ENCODE measurements at regions not wholly inside any gene's neighbourhood (a gene's known extent, or its start where the extent isn't known, plus 50 kb on each side); places are given as distances from the start of the nearest gene placed in this dataset.
A peak's percentile ranks its signal among the peaks of the same experiment; 100 is the strongest.
"Not testable (repeated sequence)": the region's sequence is repeated elsewhere in the genome, so short reads cannot be mapped to it uniquely, and the experiment has no call there.

DNA sequence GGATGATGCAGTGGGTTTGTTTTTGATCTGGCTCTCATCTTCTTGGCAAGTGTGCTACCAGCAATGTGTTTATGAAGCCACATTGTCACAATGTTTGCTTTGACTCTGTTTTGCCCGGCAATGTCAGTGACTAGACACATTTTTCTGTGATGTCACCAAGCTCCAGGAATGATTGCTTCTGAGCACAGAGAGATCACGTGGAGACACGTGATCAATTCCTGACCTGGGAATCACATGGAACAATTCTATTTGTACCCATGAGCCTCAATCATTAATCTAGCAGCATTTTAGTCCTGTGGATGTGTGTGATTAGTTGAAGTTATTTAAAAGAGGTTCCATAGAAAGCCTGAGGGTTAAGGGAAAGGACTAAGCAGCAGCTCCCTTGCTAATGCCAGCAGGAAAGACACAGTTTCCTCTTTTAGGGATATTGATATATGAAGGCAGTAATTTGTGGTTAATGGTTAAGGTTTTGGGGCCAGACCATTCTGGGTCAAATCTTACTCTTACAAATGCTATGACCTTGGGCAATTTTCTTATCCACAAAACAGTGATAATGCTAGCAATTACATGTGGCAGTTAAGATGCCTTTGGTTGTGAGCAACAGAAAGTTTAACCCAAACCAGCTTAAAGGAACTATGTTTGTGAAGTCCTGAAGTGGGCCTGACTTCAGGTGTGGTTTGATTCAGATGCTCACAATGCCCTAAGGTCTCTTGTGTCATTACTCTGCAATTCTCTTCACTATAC lies 59.0 kb downstream of the FASLG start:
- no peak for DNase-seq (ENCODE audit: low read depth)

DNA sequence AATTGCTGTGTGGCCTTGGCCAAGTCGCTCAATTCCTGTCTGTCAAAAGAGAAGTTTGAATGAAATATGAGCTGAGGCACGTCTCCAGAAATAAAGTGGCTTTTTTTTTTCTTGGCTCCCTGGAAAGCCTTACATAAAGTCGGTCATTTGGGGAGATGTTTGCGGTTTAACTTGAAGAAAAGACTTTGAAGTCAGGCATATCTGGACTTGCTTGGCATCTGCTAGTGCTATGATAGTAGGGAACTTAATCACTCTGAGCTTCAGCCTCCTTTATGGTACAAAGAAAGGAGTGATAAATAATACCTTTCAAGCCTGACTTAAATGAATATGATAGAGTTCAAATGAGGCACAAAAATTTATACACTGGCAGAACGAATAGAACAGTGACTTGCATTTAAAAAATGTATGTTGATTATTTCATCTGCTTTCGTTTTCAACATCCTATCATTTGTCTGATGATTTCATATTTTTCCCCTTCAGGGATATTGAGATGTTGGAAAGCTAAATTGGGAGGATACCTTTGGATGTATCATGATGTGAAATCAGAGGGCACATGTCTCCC lies 60.2 kb downstream of the FASLG start:
- DNase-seq (ENCODE audit: low read depth): no peak

DNA sequence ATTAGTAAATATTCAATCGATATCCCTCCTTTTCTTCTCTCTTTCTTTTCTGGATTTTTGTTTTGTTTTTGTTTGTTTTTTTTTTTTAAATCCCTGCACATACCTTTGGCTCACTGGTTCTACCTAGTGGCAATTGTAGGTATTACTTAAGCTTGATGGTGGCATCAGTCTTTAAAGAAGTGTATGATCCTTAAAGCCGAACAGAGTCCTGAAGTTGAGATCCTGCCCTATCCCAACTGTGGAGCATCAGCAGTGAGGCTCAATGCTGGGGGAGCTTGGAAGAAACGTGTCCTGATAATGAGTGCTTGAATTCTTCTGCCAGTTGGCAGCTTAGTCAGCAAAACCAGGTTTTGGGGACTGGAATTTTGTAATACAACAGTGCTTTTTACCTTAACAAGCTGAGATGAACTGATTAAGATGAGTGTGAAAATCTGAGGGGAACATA lies 60.8 kb downstream of the FASLG start:
- no peak for DNase-seq (ENCODE audit: low read depth)

DNA sequence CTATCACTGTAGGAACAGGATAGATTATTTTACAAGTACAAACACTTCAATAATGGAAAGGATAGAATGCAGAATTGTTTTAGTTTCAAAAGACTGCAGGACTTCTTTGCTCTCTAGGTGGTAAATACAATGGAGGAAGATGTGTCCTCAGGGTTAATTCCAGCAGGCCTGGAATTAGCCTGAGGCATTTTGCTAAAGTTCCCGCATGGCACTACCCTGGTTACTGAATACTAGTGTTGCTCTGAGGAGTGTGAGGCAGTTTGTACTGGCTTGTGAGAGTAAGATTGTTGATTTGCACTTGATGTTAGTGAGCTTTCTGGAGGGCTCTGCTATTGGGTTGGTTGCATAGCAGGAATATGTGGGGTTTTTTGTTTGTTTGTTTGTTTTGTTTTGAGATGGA lies 61.4 kb downstream of the FASLG start:
- DNase-seq (ENCODE audit: low read depth): no peak

DNA sequence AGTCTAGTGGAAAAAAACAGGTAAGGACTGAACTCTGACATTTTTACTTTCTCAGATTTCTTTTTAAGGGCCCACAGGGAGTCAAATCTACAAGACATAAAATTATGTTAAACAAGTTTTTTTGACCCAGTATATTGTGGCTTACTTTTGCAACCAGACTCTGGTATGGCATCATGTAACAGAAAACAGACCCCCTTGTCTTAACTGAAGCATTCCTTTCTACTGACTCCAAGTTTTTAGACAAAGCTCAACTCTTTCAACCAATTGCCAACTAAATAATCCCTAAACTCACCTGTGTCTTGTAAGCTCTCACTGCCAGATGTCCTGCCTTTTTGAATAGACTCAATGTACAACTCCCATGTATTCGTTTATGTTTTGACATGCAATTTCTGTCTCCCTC lies 64.3 kb downstream of the FASLG start:
- no peak for DNase-seq (ENCODE audit: low read depth)

DNA sequence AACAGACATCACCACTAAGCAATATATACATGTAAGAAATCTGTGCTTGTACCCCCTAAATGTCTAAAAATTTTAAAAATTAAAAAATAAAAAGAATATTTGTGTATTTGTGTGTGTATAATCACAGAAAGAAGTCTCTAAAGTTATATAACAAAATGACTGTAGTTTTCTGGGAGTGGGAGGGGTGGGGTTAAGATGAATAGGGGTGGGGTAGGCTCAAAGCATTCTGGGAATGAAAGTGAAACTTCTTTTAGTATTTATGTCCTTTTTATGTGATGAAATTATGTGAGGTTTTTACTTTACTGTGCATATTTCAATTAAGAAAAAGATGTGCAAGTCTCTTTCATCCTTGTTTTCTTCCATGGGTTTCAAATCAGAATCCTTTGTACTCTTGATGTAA lies 65.3 kb downstream of the FASLG start:
- DNase-seq (ENCODE audit: low read depth): no peak

DNA sequence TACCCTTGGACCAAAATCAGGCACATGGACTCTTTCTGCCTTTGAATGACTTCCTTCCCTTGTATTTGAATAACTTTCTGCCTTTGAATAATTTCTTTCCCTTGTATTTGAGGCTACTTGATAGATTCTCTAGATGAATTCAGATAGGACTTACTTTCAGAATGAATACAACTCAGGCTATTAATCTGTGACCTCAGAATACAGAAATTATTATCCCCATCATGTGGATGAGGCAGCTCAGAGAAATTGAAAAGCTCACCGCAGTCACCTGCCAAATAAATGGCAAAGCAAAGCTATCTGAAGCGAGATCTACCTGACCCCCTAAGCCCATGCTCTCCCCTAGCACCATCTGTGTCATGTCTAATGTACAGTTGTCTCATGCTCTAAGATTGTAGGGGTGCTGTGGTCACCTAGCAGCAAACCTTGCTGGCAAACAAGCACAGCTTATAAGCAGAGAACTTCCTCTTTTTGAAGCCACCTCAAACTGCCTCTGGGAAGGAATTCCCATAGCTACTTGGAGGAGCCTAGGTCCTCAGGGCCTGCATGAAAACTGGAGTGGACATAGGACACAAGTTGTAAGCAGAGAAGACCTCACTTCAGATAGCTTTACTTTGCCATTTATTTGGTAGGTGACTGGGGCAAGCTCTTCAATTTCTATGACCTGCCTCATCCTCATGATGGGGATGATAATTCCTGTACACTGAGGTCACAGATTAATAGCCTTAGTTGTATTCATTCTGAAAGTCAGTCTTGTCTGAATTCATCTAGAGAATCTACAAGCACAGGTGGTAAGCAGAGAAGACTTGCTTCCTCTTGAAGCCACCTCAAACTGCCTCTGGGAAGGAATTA lies 66.1 kb downstream of the FASLG start:
- DNase-seq (ENCODE audit: low read depth): no peak

DNA sequence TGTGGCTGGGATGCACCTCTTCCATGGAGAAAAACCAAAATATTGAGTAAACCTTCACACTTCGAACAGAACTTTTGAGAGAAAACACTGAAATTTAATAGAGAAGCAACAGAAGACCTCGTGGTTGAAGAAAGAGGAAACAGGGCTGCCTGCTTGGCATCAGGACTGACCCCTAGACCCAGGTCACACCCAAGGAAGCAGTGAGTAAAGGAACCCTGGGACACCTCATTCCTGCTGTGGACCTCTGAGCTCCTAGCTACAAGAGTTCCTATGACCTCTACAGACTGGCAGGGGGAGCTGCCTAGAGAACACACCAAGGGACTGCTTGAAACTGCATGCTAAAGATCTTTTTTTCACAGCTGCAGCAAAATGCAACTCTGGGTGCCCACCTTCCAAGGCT lies 67.8 kb downstream of the FASLG start:
- no peak for DNase-seq (ENCODE audit: low read depth)

DNA sequence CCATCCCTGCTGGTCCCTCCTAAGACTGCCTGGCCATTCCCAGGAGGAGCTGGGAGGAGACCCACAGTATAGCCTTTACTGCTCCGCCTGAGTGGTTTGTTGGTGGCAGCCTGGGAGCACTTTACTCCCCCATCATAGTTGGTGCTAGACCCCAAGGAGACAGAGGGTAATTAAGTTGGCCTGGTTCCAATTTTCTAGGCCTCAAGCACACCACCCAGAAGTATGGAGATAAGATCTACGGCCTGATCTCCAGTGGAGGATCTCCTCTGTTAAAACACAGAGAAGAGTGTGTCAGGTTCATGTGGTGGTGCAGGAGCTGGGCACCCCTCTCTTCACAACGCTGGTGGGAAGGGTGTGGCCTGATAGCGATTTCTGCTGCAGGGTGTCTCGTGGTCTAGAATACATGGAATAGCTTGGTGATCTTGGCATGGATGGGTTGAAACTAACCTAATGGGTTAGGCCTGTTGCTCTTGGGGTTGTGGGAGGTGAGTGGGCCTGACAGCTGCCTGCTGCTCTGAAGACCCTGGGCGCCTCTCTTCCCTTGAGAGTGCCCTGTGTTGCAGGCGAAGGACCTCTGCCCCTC lies 68.5 kb downstream of the FASLG start:
- DNase-seq (ENCODE audit: low read depth): no peak

DNA sequence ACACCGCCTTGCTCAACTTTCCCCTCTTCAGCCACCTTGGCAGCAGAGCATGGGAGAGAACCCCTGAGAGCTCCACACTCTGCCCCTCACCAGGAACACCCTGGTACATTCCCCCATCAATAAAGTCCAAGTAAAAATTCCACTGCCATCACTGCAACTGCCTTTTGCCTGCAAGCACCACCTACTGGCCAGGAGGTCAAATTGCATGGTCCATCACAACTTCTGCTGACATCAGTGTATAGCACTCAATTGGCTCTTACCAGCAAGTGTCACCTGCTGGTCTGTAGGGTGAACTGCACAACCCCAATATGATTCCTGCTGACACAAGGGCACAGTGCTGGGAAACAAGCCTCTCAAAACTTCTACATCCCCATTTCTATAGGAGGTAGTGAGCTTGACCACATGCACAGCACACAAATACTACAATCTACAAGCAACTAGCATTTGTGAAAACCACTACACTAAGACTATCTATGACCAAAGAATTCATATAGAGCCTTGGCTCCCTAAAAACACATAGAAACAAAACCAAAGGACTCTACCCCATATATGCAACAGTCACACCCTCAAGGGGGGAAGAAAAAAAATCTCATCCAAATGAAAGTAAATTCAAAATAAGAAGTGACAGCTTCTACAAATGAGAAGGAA lies 69.2 kb downstream of the FASLG start:
- DNase-seq (ENCODE audit: low read depth): peak; percentile 53

DNA sequence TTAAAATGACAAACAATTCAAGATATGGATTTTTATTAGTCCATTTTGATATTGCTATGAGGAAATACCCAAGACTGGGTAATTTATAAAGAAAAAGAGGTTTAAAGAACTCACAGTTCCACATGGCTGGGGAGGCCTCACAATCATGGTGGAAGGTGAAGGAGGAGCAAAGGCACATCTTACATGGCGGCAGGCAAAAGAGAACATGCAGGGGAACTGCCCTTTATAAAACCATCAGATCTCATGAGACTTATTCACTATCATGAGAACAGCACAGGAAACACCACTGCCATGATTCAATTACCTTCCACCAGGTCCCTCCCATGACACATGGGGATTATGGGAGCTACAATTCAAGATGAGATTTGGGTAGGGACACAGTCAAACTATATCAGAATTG lies 69.8 kb downstream of the FASLG start:
- DNase-seq (ENCODE audit: low read depth): not testable (repeated sequence)

DNA sequence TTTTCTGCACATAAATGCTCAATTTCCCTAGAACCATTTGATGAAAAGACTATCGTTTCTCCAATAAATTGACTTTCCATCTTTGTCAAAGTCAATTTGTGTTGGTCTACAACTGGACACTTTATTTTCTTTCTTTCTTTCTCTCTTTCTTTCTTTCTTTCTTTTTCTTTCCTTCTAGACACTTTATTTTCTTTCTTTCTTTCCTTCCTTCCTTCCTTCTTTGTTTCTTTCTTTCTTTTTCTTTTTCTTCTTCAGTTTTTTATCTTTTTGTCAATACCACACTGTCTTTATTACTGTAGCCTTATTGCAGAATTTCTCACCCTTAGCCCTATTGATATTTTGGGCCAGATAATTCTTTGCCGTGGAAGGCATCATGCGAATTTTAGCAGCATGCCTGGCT lies 73.5 kb downstream of the FASLG start:
- DNase-seq (ENCODE audit: low read depth): no peak

DNA sequence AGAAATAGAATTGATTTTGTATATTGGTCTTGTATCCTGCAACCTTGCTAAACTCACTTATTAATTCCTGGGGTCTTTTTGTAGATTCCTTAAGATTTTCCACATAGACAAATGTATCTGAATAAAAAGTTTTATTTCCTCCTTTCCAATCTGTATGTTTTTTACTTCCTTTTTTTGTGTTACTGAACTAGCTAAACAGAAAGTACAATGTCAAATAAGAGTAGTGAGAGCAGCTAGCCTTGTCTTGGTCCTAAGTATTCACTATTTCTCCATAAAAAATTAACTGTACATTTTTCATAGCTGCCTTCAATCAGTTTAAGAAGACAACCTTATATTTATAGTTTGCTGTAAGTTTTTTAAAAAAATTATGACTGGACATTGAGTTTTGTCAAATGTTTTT lies 74.9 kb downstream of the FASLG start:
- DNase-seq (ENCODE audit: low read depth): no peak

DNA sequence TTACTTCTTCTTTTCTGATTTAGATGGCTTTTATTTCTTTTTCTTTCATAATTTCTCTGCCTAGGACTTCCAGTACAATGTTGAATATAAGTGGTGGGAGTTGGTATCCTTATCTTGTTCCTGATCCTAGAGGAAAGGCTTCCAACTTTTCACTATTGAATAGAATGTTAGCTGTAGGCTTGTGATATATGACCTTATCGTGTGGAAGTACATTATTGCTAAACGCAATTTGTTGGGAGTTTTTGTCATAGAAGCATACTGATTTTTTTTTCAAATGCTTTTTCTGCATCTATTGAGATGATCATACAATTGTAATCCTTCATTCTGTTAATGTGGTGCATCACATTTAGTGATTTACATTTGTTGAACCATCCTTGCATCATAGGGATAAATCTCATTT lies 79.5 kb downstream of the FASLG start:
- no peak for DNase-seq (ENCODE audit: low read depth)

DNA sequence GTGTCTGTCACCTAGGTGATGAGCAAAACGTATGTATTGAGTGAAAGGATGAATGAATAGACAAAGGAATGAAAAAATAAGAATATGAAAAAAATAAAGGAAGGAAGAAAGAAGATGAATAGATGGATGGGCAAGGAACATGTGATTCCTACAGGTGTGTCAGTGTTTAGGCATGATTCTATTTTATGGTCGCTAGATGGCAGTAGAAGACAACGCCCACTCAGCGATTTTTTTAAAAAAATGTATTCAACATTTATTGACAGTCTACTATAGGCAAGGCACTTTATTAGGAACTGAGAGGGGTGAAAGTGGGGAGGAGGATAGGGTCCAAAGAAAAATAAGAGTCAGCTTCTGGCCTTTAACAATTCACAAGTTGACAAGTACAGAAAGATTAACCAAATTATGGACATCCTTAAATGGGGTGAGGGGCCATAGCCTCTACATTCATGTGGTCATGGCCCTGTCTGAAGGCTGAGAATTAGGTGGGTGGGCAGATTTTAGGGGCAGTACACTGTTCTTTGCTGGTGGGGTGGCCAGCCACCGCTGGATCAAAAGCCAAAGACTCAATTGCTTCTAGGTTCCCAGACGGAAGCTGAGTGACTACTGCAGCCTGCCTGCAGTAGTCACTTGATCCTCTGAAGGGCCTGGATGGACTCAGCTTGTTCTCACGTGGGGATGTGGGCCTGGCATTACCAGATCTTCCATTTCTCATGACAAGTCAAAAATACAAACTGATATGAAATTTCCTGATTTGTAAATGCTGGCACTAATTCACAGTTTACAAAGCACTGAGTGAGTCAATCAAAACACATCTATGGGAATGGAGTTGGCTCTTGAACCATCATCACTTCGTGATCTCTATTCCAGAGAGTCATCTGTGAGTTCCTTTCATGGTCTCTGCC lies 83.9 kb downstream of the FASLG start:
- no peak for DNase-seq (ENCODE audit: low read depth)

DNA sequence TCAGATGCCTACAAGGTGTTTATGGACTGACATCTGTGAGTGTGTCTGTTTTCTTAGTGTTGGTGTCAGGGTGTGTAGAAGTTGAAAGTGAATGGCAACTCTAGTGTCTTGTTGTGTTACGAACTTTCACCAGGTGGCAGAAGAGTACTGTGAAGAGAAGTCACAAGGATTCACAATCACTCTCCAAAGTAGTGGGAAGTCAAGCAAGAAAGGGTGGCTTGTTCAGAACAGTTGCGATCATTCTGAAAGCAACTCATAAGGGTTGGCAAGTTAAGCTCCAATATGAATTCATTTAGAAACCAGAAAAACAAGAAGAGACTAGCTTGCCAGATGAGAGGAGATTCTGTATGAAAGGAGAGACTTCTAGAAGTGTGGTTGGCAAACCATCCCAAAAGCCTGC lies 86.1 kb downstream of the FASLG start:
- DNase-seq (ENCODE audit: low read depth): peak; percentile 53

DNA sequence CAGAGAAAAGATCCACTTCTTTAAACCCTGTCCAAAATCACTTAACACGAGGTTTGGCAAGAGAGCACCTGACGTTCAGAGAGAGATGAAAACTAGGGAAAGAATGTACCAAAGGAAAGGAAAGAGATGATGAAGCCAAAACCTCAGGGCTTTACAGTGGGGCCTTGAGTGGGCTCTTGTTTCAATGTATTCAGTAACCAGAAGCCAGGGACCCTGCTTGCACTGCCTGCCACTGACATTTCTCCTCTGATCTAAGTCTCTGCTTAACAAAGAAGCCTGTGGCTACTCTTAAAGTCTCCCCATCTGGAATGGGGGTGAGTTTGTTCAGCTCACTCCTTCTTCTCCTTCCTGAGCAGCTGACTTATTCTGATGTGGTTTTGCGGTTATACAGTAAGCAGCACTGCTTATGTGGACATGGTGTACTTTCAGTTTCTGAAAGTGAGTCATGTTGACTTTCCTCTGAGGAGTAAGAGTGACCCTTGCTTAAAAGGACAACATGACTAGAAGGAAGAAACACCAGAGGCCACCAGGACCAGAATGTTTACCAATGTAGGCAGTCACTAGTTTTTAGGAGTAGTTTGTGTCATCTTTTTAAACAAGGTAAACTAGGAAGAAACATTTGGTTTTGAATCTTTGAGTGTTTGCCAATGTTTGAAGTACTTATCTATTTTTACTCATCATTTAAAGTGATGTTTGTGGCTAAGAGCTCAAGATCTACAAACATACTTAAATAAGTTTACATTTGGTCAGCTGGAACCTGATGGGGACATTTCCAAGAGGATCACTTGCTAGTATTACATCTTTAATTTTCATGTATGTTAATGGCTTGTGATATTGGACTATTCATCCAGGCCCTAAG lies 87.4 kb downstream of the FASLG start:
- no peak for DNase-seq (ENCODE audit: low read depth)

DNA sequence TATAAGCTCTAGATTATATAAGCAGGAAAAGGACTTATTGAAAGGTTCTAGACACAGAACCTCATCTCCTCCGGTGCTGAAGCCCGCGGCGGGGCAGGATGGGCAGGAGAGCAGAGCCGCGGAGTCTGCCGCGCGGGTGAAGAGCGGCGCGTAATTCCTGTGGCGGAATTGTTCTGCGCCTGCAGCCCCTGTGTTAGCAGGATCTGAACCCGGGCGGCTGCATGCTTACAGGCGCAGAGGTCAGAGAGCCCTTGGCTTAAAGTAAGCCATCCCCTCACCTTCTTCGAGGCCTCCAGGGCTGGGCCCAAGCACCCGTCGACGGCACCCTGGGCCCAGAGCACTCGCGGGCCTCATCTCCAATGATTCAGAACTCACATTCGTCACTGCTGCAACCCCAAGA lies 89.3 kb downstream of the FASLG start:
- no peak for DNase-seq (ENCODE audit: low read depth)

DNA sequence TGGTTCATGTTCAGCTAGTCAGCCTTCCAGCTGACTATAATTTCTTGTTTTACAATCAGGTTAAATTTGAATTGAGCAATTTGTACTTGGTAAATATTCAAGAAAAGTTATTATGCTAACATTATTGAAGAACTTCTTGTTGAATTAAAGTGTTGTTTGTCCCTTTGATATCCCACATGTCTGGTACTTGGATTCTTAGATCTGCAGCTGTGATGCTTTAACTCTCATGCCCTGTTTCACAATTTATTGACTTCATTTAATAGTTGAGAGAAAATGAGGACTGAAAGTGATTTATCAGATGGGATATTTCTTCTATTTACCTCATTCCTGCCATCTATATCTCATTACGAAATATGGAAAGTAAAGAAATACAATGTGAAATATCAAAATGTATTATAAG lies 92.8 kb downstream of the FASLG start:
- no peak for DNase-seq (ENCODE audit: low read depth)

DNA sequence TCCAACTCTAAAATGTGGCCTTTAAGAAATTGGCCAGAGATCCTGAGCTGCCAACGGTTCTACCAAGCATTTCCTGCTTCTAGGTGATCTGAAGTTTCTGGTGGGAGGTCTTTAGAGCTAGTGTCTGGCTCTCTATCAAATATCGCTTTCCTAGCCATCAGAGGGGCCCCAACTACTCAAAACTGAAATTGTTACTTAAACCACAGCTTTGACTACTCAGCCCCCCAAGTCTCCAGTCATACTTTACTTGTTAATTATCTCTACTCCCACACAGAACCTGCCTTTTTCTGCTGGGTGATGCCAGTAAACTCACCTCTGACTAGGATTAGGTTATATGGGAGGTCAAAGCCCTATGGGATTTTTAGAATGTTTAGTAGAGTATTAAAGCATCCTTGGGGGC lies 95.1 kb downstream of the FASLG start:
- no peak for DNase-seq (ENCODE audit: low read depth)
